CD4-positive, alpha-beta T cell (primary cell): ENCODE measurements at regions not wholly inside any gene's neighbourhood (a gene's known extent, or its start where the extent isn't known, plus 50 kb on each side); places are given as distances from the start of the nearest gene placed in this dataset.

Experiments
- ATAC-seq: fragments of 200-7000 bp; cut with Tn5 transposase; one replicate; pipeline ENCODE4 v1.10.0; 2022; ENCODE audit warnings: mild to moderate bottlenecking; ENCODE audit not compliant: poor library complexity
- CTCF ChIA-PET: fragments of 350-600 bp; sonication (Branson Sonifier 250); formaldehyde crosslinking; loops from one replicate; lab custom pipeline; 2021; ENCODE audit warnings: antibody characterized with exemption, inconsistent platforms; lab: Charles Lee
- POLR2A ChIA-PET: fragments of 350-600 bp; sonication (Branson Sonifier 250); formaldehyde crosslinking; loops from one replicate; lab custom pipeline; 2021; ENCODE audit warnings: antibody characterized with exemption, inconsistent platforms; lab: Charles Lee
- DNase-seq, 14 experiments: peaks; one replicate each; pipeline ENCODE4 v3.0.0-alpha.2; 2013 to 2020; ENCODE audit warnings: mixed read lengths in 2 of 14
- H3K27ac ChIP-seq, 2 donors: one replicate each; pipeline versions ENCODE4 v1.5.1 to v1.7.0; 2013; ENCODE audit warnings: low read length in 2 of 2, low read depth in 1 of 2, mild to moderate bottlenecking in 1 of 2
- H3K27me3 ChIP-seq, 2 experiments: 1 replicate in 1 of 2; 2 replicates in 1 of 2; pipeline versions ENCODE4 v1.6.1 to v1.7.0; 2013; ENCODE audit warnings: low read length in 2 of 2, control low read depth in 1 of 2, mild to moderate bottlenecking in 1 of 2, moderate library complexity in 1 of 2; ENCODE audit not compliant: insufficient read depth in 2 of 2, control insufficient read depth in 1 of 2
- H3K36me3 ChIP-seq: one replicate; pipeline ENCODE4 v1.6.1; 2013; ENCODE audit warnings: low read length, control low read depth; ENCODE audit not compliant: insufficient read depth
- H3K4me1 ChIP-seq: one replicate; pipeline ENCODE4 v1.6.1; 2013; ENCODE audit warnings: low read length, control low read depth; ENCODE audit not compliant: insufficient read depth
- H3K4me3 ChIP-seq: one replicate; pipeline ENCODE4 v1.5.1; 2013; ENCODE audit warnings: mild to moderate bottlenecking, low read length, moderate library complexity
- H3K9me3 ChIP-seq, 2 experiments: 1 replicate in 1 of 2; 2 replicates in 1 of 2; pipeline versions ENCODE4 v1.6.1 to v1.7.0; 2013; ENCODE audit warnings: low read length in 2 of 2, mild to moderate bottlenecking in 2 of 2, control low read depth in 1 of 2, moderate library complexity in 1 of 2; ENCODE audit not compliant: control insufficient read depth in 1 of 2, insufficient read depth in 1 of 2
- H3K27ac Mint-ChIP-seq: one replicate; pipeline ENCODE4 v1.8.0; 2020; ENCODE audit warnings: mixed read lengths
- H3K27me3 Mint-ChIP-seq: one replicate; pipeline ENCODE4 v1.8.0; 2021; ENCODE audit warnings: mixed read lengths
- H3K36me3 Mint-ChIP-seq: one replicate; pipeline ENCODE4 v1.8.0; 2021; ENCODE audit warnings: low read depth, mixed read lengths
- H3K4me1 Mint-ChIP-seq: one replicate; pipeline ENCODE4 v1.8.0; 2021; ENCODE audit warnings: low read depth, mixed read lengths
- H3K4me3 Mint-ChIP-seq: one replicate; pipeline ENCODE4 v1.8.0; 2020; ENCODE audit warnings: mild to moderate bottlenecking, mixed read lengths
- H3K9me3 Mint-ChIP-seq: one replicate; pipeline ENCODE4 v1.8.0; 2020; ENCODE audit warnings: mixed read lengths
- intact Hi-C, 2 experiments: fragments of 100-400 bp; cut with DNase I in 1 of 2; cut with micrococcal nuclease in 1 of 2; formaldehyde crosslinking; loops; one replicate each; pipeline versions ENCODE4 v1.15.1 to v1.9.0; 2023 to 2025; cut with DNase I, micrococcal nuclease
- TF ChIP-seq, protein P1 (sequence below): fragments of 200-600 bp; IDR thresholded peaks from one replicate; pipeline ENCODE4 v1.8.0; 2022; ENCODE audit warnings: antibody characterized with exemption, mild to moderate bottlenecking

DNA sequence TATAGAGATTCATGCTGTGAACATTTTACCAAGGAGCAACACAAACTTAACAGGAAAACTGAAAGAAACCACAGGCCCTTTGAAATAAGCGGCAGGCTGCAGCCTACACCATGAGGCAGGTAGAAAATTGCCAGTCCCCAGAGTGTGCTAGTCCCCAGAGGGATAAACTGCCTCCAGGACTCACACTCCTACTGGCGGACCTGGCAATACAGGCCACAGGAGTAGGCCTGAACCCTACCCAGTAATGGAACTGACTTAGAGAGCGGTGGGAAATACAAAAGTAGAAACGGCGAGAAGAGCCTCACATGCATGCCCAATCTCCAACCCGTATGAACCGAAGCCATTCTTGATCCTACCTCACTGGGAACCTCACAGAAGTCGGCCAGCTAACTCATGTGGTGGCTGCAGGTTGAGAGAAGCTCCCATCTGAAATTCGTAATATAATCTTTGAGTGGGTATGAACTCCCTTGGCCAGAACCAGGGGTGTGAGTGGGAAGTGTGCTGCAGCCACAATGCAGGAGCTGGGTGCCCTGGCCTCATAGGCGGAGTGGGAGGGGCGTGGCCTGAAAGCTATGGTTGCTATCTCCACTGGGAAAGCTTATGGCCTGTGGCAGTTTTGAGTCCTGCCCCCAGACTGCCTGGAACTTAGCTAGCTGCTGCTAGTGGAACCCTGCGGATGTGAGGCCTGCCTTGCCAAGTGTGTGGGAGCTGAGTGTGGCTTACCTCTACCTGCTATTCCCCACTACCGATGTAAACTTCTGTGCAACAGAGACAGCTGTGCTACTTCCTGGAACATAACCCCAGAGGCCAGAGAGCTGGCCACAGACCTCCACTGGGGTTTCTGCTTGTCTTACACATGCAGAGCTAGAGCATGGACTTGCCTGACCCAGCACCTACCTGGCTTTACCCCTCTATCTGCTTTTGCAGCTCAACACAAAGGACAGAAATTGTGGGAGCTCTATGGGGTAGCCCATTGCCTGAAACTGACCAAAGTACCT, 146.5 kb upstream of the COL21A1 start:
- intact Hi-C loops, result no loop called here
- H3K27me3 ChIP-seq, result no peaks in the 10 kb centered on the region
- no peaks in the 10 kb centered on the region for H3K4me1 Mint-ChIP-seq
- no peaks in the 10 kb centered on the region for H3K36me3 Mint-ChIP-seq
- ATAC-seq (no peak), DNase-seq (no peak)
- no peaks in the 10 kb centered on the region for H3K9me3 ChIP-seq
- H3K4me3 ChIP-seq, result no peak overlapping the region
- CTCF ChIA-PET, result no interaction called here
- no peaks in the 10 kb centered on the region for H3K36me3 ChIP-seq
- no peaks in the 10 kb centered on the region for H3K4me1 ChIP-seq
- no peak overlapping the region for H3K27ac Mint-ChIP-seq
- no peak overlapping the region for H3K27ac ChIP-seq
- TF ChIP-seq, protein P1, sequence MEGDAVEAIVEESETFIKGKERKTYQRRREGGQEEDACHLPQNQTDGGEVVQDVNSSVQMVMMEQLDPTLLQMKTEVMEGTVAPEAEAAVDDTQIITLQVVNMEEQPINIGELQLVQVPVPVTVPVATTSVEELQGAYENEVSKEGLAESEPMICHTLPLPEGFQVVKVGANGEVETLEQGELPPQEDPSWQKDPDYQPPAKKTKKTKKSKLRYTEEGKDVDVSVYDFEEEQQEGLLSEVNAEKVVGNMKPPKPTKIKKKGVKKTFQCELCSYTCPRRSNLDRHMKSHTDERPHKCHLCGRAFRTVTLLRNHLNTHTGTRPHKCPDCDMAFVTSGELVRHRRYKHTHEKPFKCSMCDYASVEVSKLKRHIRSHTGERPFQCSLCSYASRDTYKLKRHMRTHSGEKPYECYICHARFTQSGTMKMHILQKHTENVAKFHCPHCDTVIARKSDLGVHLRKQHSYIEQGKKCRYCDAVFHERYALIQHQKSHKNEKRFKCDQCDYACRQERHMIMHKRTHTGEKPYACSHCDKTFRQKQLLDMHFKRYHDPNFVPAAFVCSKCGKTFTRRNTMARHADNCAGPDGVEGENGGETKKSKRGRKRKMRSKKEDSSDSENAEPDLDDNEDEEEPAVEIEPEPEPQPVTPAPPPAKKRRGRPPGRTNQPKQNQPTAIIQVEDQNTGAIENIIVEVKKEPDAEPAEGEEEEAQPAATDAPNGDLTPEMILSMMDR, result no peak
- H3K9me3 Mint-ChIP-seq, result peaks cover 2% of the 10 kb centered on the region
- no peak overlapping the region for H3K4me3 Mint-ChIP-seq
- H3K27me3 Mint-ChIP-seq, result no peaks in the 10 kb centered on the region
- POLR2A ChIA-PET, result no interaction called here

DNA sequence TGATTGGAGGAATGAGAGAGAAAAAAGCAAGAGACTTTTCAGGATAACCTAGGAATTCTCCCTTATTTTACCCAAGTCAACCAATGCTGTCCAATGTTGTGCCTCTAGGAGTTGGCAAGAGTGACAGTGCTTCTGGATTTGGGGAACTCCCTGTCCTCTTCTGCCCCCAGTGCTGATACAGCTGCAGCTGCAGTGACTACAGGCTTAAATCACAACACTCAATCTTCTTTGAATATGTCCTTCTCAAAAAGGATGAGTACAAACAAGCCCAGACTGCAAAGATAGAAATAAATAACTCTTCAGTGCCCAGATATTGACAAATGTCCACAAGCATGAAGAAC, 141.0 kb upstream of the COL21A1 start:
- no peak for ATAC-seq
- Histone ChIP-seq H3K27me3 (no peaks in the 10 kb centered on the region), H3K4me1 (no peaks in the 10 kb centered on the region), H3K9me3 (no peaks in the 10 kb centered on the region), H3K4me3 (no peak overlapping the region), H3K36me3 (no peaks in the 10 kb centered on the region), H3K27ac (no peak overlapping the region)
- CTCF ChIA-PET, result no interaction called here
- no peaks in the 10 kb centered on the region for H3K27me3 Mint-ChIP-seq
- no peak for DNase-seq
- peaks cover 2% of the 10 kb centered on the region for H3K9me3 Mint-ChIP-seq
- H3K4me1 Mint-ChIP-seq, result no peaks in the 10 kb centered on the region
- TF ChIP-seq, protein P1, result no peak
- POLR2A ChIA-PET, result no interaction called here
- H3K27ac Mint-ChIP-seq, result no peak overlapping the region
- no peaks in the 10 kb centered on the region for H3K36me3 Mint-ChIP-seq
- H3K4me3 Mint-ChIP-seq, result no peak overlapping the region
- intact Hi-C loops, result no loop called here

DNA sequence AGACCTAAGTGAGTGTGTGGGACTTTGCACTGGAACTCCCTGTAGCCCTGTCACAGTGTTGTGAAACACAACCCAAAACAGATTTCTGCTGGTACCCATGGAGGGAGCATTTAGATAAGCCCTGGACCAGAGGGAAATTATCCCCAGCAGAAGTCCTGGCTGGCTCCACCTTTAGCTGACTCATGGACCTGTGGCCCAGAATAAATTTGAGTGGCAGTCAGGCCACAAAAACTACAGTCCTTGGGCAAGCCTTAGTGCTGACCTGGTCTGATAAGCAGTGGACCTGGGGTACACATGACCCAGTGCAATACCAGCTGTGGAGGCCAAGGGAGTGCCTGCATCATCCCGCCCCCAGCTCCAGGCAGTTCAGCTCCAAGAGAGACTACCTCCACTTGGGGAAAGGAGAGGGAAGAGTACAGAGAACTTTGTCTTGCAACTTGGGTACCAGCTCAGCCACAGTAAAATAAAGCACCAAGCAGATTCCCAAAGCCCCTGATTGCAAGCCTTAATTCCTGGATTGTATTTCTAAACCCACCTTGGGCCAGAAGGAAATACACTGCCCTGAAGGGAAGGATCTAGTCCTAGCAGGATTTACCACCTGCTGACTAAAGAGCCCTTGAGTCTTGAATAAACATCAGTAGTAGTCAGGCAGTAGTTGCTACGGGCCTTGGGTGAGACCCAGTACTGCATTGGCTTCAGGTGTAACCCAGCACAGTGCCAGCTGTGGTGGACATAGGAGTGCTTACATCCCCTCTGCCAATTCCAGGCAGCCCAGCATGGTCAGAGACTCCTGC, 140.4 kb upstream of the COL21A1 start:
- H3K9me3 Mint-ChIP-seq, result peaks cover 2% of the 10 kb centered on the region
- H3K27ac ChIP-seq, result no peak overlapping the region
- H3K36me3 ChIP-seq, result no peaks in the 10 kb centered on the region
- TF ChIP-seq, protein P1, result no peak
- ChIA-PET POLR2A (no interaction called here), CTCF (no interaction called here)
- no peaks in the 10 kb centered on the region for H3K4me1 Mint-ChIP-seq
- intact Hi-C loops, result no loop called here
- H3K27me3 ChIP-seq, result no peaks in the 10 kb centered on the region
- H3K9me3 ChIP-seq, result no peaks in the 10 kb centered on the region
- no peak overlapping the region for H3K4me3 Mint-ChIP-seq
- H3K27ac Mint-ChIP-seq, result no peak overlapping the region
- ATAC-seq (no peak), DNase-seq (no peak)
- H3K36me3 Mint-ChIP-seq, result no peaks in the 10 kb centered on the region
- H3K4me1 ChIP-seq, result no peaks in the 10 kb centered on the region
- no peaks in the 10 kb centered on the region for H3K27me3 Mint-ChIP-seq
- no peak overlapping the region for H3K4me3 ChIP-seq
